HG03442 (cell line): ENCODE measurements at regions not wholly inside any gene's neighbourhood (a gene's known extent, or its start where the extent isn't known, plus 50 kb on each side); places are given as distances from the start of the nearest gene placed in this dataset.

Experiments used
- ATAC-seq: cut with Tn5 transposase; IDR thresholded peaks from one replicate; pipeline ENCODE4 v1.9.1; 2021; ENCODE audit warnings: mild to moderate bottlenecking, moderate library complexity; ENCODE audit not compliant: unreplicated experiment

DNA sequence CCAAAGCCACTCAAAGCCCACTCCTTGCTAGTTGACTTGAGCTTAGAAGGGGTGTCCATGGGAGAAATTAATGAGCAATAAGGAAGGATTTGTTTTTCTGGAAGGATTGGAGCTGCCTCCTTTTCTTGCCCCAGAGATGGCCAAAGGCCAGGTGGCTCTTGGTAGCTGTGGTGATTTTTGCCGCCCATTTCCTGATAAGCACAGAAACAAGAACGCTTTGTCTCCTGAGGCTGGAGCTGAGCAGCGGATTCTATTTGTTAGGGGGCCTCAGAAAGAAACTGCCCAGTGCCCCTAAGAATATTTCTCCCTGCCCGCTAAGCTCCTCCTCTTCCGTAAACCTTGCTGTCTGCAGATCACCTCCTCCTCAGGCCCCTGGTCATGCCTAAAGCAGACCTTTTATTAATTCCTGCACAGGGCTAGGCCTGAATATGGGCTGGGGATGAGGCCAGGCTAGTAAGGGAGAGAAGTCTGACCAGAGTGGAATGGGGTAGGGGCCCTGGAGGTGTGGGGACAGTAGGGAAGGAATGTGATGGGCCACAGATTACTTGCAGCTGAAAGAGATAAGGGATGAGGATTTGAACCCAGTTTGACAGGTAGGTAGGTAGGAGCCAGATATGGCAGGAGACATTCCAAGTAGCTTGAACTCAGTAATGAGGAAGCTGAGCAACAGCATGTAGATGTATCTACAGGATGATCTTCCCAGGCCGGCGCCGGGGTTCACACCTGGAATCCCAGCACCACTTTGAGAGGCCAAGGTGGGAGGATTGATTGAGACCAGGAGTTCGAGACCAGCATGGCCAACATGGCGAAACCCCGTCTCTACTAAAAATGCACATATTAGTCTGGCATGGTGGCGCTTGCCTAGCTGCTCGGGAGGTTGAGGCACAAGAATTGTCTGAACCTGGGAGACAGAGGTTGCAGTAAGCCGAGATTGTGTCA is 71.2 kb upstream of the NAA20 start:
- no peak for ATAC-seq

DNA sequence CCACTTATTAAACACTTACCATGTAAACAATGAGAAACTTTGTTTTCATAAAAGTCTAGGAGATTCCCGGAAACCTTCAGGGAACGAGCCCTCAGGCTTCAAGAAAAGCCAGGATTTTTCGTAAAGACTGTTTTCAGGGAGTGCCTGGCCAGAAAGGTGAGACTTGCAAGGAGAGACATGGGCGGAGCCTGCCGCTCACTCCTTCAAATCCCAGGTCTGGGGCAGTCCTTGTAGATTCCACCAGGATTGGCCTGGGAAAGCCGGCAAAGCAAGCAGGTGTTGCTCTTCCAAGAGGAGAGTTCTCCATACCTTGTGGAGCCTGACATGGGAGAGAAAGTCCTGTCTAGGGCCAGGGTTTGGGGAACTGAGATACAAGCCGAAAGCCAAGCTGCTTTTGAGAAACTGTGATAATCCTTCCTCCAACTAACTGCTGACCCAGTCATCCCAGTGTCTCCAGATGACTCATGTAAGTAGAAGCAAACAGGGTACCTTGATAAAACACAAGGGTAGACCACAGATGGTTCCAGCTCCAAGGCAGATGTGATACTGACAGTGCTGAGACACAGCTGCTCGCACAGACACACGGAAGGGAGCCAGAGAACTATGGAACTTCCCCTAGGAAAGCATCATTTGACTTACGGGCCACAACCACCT is 69.4 kb upstream of the NAA20 start:
- ATAC-seq = peak; percentile 72

DNA sequence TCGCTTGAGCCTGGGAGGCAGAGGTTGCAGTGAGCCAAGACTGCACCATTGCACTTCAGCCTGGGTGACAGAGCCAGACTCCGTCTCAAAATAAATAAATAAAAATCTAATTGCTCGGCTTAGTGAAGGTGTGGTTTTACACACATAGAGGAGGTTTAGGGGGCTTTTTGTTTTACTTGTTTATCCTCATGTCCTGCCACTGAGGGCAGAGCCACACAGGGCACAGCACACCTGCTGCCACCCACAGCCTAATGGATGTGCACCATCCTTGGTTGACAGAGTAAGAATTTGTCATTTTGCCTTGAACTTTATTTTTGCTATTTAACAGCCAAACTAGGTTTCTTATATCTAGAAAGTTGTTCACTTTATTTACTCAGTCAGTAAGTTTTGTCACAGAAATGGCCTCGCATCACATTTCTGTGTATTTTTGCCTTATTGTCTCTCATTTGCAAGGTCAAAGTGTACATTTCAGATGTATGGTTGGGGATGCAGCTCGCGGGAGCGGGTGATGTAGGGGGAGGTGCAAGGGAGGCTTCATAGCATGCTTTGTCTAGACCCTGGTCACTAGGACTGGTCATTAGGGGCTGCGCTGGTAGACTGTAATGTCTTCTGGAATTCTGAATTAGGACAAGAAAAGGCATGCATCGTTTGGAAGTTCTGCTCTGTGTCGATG is 67.8 kb upstream of the NAA20 start:
- ATAC-seq = no peak

DNA sequence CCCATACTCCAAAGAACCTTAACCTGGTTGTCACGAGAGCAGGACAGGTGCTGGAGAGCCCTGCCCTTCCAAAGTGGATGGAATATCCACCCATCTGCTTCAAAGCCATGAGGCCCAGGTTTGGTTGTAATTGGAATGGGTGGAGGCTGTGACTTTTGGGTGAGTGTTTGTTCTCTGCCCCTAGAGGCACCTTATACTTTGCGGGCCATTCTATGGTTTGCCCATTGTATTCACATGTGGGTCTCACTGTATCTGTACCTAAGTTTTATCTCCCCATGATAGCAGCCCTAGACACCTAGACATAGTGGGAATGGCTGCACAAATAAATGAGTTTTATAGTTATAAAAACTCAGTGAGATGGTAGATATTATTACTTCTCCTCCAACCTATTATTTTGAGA is 67.1 kb upstream of the NAA20 start:
- ATAC-seq = no peak

DNA sequence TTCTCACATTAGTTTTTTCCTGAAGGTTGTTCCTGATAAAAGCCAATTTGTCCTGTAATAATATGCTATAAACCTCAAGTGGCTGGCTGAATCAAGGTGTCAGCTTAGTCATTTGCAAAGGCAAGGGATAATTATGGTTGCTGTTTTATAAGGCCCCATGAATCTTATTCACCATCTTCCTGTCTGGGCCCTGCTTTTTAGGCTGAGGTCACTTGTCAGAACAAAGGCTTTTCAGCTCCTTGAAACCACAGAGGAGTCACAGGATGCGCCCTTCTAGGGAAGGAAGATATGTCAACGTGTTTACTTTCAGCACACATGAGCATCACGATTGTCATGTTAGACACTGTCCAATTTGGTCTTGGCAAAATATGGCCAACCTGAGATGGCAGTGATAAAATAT is 64.8 kb upstream of the NAA20 start:
- ATAC-seq = no peak

DNA sequence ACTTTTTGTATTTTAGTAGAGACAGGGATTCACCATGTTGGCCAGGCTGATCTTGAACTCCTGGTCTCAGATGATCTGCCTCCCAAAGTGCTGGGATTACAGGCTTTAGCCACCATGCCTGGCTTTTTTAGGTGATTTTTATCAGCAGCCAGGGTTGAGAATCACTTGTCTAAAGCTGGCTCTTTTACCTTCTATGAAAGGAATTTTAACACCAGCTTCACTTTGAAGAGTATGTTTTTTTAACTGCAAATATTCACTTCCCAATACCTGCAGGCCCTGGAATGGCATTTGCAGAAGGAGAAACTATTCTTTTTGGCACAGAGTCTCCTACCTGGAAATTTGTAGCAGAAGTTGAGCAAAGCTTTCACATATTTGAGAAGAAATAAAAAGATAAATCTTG is 63.6 kb upstream of the NAA20 start:
- ATAC-seq = no peak

DNA sequence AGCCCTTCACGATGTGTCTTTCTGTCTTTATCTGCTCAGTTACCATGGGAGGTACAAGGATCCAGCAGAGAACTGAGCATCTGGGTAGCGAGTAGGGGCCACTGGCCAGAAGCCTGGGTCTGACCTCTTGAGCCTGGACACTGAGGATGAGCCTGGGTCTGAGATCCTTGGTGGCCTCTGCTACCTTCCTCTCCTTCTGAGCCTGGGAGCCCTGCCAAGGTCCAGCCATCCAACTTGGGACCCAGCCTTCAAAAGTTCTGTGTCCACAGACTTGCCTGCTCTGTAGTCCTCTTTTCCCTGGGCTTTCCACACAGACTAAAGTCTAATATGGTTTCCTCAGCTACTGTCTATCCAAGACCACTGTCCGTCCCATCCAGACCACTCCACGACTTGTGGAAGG is 60.2 kb upstream of the NAA20 start:
- no peak for ATAC-seq

DNA sequence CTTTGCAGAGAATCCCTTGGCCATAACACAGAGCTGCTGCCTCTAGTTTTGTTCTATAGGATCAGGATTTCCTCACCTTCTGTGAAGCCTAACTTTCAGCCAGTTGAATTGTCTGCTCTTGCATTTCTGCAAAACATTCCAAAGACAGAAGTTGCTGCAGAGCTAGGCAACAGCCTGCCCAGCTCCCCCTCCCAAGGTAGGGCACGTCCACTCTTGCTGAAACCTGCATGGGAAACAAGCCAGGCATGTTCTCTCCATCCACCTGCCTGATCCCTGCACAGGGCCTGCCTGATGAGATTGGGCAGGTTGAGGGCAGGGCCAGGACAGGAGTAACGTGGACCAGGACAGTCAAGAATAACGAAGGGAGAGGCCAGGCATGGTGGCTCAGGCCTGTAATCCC is 58.9 kb upstream of the NAA20 start:
- no peak for ATAC-seq

DNA sequence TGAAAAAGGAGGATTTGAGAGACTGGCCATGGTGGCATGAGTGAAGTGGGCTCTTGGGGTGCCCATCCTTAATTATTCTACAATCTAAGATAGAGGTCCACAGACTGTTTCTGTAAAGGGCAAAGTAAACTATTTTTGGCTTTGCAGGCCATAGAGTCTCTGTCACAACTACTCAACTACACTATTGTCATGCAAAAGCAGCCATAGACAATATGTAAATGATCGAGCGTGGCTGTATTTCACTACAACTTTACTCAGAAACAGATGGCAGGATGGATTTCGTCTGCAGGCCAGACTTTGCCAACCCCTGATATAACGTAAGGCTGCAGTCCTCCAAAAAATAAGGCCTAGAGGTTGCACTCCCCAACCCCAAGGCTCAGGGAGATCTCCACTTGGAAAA is 58.2 kb upstream of the NAA20 start:
- no peak for ATAC-seq

DNA sequence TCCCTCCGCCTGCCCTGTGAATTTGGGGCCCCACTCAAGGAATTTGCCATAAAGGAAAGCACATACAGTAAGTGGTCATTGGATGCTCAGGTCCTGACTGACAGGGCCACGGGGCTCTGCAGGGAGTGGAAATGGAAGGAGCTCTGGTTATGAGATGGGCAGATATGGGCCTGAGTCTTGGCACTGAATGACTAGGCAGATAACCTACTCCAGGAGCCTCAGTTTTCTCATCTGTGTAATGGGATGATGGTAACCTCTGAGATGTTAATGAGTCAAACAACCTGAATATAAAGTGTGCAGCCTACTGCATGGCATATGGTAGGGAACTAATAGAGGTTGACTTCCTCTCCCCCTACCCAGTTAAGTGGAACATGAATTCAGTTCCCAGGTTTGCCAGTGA is 56.4 kb upstream of the NAA20 start:
- ATAC-seq = no peak

DNA sequence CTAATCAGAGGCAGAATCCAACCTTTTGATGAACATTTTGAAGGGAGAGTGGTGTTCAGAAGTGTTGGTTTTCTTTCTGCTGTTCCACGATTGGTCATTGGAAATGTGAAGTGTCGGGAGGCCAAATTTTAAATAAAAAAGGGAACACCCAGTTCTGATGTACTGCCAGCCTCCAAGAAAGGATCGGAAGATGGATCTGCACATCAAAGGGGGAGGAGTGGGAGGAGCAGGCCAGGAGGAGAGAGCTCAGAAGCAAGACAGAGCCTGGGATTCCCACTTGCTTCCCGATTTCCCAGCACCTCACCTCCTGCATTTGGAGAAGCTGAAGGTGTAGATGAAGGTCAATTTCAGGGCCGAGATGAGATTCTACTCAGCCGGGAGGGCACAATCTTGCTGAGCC is 55.9 kb upstream of the NAA20 start:
- no peak for ATAC-seq

DNA sequence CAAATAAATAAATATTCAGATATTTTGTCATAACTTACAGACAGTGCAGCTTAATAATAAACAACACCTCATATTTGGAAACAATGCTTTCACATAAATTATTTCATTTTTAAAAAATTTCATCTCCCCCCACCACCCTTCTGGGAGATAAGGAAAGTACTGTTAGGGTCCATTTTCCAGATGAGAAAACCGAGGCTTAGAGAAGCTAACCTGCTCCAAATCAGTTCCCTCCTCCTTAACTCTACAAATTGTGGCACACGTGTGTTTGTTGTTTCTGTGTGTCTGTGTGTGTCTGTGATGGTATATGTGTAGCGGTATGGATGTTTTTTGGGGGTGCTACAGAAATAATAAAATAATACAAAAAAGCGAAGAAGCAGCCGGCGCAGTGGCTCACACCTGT is 54.2 kb upstream of the NAA20 start:
- no peak for ATAC-seq

DNA sequence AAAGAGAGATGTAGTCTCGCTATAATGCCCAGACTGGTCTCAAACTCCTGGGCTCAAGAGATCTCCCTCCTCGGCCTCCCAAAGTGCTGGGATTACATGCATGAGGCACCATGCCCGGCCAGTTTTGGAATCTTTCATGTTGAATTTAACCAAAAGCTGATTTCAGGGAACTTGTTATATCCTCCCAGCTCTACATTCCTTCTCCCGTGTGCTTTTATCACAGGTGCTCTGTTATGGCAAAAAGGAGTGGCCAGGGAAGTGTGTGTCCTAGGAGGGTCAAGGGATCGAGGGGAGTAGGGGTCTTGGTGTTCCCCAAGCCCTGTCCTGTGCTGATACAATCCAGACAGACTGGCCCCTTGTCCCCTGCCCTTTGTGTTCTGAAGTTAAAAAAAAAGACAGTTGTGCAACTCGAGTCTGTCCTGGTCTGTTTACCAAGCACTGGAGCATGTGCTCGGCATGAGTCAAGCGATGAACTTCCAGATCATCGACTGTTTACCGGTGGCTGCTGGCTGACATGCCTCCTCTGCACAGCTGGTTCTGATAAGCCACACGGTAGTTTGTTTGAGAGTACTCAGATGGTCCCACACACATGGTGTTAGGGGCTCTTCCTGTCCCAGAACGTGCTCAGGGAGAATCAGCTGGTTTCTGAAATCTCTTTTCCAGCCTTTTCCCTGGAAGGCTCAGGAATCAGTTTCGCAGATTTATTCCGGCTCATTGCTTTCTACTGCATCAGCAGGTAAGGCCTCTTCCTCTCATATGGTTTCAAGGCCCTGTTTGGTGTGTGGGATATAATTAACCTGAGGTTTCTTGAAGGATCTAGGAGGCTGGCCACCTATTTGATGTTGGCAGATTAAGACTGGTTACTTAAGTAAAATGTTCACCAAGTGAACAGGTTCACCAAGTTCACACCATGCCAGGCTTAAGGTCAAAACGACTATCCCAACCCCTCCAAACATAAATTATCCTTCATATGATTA is 52.6 kb upstream of the NAA20 start:
- ATAC-seq = no peak

DNA sequence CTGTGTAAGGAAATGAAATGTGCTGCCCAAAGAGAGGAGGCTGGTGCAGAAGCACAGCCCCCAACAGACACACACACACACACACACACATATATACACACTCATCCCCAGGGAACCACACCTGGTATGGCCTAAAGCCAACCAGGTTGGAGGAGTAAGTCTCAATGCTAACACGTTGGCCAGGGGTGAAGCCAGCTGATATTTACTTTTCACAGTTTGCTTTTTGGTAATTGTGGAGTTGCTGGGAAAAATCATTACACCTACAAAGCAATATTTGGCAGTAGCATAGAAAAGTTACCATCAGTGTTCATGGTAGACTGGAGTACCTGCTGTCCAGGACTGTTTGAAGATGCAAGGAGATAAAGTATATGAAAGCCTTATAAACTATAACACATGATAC is 50.3 kb upstream of the NAA20 start:
- ATAC-seq = no peak
